Uterus (tissue), 3 donors: ENCODE measurements at regions not wholly inside any gene's neighbourhood (a gene's known extent, or its start where the extent isn't known, plus 50 kb on each side); places are given as distances from the start of the nearest gene placed in this dataset.

Experiments
- DNase-seq, 2 donors: peaks; one replicate each; pipeline ENCODE4 v3.0.0-alpha.2; 2019 to 2020
- H3K27ac ChIP-seq, 2 donors: fragments of 200-600 bp; sonication (generic); 1 replicate in 1 of 2; 2 replicates in 1 of 2; pipeline ENCODE4 v1.5.1; 2016 to 2018
- H3K27me3 ChIP-seq, 2 donors: fragments of 200-600 bp; sonication (generic); one replicate each; pipeline ENCODE4 v1.5.1; 2018 to 2019; ENCODE audit warnings: control low read depth in 1 of 2
- H3K36me3 ChIP-seq, 2 donors: fragments of 200-600 bp; sonication (generic); one replicate each; pipeline ENCODE4 v1.5.1; 2019; ENCODE audit warnings: control low read depth in 1 of 2
- H3K4me1 ChIP-seq, 2 donors: fragments of 200-600 bp; sonication (generic); one replicate each; pipeline ENCODE4 v1.5.1; 2018 to 2019; ENCODE audit warnings: control low read depth in 1 of 2
- H3K4me3 ChIP-seq, 2 donors: fragments of 200-600 bp; sonication (generic); 1 replicate in 1 of 2; 2 replicates in 1 of 2; pipeline ENCODE4 v1.5.1; 2018 to 2019; ENCODE audit warnings: mild to moderate bottlenecking in 1 of 2
- H3K9me3 ChIP-seq, 2 donors: fragments of 200-600 bp; sonication (generic); one replicate each; pipeline ENCODE4 v1.5.1; 2019; ENCODE audit warnings: control low read depth in 1 of 2
- POLR2A ChIP-seq, 2 donors: fragments of 450-650 bp; IDR thresholded peaks; one replicate each; pipeline ENCODE4 v1.6.1; 2016; ENCODE audit warnings: antibody characterized with exemption in 2 of 2, mild to moderate bottlenecking in 1 of 2, moderate library complexity in 1 of 2
- intact Hi-C: fragments of 100-400 bp; cut with DNase I; formaldehyde crosslinking; loops from one replicate; pipeline ENCODE4 v1.15.1; 2023; ENCODE audit warnings: low total_unique reads
- TF ChIP-seq, protein P1 (sequence below), 4 experiments: fragments of 200-600 bp in 2 of 4; fragments of 450-650 bp in 2 of 4; sonication (generic) in 2 of 4; IDR thresholded peaks; one replicate each; pipeline ENCODE4 v1.5.1; 2016 to 2019; ENCODE audit warnings: antibody characterized with exemption in 4 of 4, mild to moderate bottlenecking in 2 of 4, moderate library complexity in 1 of 4
- donor health status: DM: yes; HTN: yes; CAD: no.

GRCh38 chr18:6542296-6542695, 127.6 kb upstream of the L3MBTL4 start:
- no peaks in the 10 kb centered on the region for H3K36me3 ChIP-seq
- DNase-seq: no peak
- TF ChIP-seq POLR2A (IDR thresholded peaks at IDR 0.05): no peak
- TF ChIP-seq, protein P1, sequence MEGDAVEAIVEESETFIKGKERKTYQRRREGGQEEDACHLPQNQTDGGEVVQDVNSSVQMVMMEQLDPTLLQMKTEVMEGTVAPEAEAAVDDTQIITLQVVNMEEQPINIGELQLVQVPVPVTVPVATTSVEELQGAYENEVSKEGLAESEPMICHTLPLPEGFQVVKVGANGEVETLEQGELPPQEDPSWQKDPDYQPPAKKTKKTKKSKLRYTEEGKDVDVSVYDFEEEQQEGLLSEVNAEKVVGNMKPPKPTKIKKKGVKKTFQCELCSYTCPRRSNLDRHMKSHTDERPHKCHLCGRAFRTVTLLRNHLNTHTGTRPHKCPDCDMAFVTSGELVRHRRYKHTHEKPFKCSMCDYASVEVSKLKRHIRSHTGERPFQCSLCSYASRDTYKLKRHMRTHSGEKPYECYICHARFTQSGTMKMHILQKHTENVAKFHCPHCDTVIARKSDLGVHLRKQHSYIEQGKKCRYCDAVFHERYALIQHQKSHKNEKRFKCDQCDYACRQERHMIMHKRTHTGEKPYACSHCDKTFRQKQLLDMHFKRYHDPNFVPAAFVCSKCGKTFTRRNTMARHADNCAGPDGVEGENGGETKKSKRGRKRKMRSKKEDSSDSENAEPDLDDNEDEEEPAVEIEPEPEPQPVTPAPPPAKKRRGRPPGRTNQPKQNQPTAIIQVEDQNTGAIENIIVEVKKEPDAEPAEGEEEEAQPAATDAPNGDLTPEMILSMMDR (IDR thresholded peaks at IDR 0.05): no peak
- H3K27ac ChIP-seq: no peak overlapping the region
- H3K27me3 ChIP-seq: no peaks in the 10 kb centered on the region
- H3K9me3 ChIP-seq: no peaks in the 10 kb centered on the region
- H3K4me1 ChIP-seq: no peaks in the 10 kb centered on the region
- intact Hi-C loops: loop anchor here (5.0 kb wide), 1 partner anchor 345 kb away; no protein-coding TSS in a partner anchor
- H3K4me3 ChIP-seq: no peak overlapping the region

- Histone ChIP-seq H3K27ac (no peak overlapping the region), H3K27me3 (no peaks in the 10 kb centered on the region), H3K4me1 (no peaks in the 10 kb centered on the region), H3K36me3 (no peaks in the 10 kb centered on the region), H3K9me3 (no peaks in the 10 kb centered on the region), H3K4me3 (no peak overlapping the region)
- TF ChIP-seq, protein P1 (IDR thresholded peaks at IDR 0.05): peak; percentile 46 to 63 (median 50)
- TF ChIP-seq POLR2A (IDR thresholded peaks at IDR 0.05): no peak
- DNase-seq: no peak
- intact Hi-C loops: loop anchor here (5.0 kb wide), 1 partner anchor 344 kb away; no protein-coding TSS in a partner anchor
These were observed 128.7 kb upstream of the L3MBTL4 start for GRCh38 chr18:6543330-6543908.

DNA sequence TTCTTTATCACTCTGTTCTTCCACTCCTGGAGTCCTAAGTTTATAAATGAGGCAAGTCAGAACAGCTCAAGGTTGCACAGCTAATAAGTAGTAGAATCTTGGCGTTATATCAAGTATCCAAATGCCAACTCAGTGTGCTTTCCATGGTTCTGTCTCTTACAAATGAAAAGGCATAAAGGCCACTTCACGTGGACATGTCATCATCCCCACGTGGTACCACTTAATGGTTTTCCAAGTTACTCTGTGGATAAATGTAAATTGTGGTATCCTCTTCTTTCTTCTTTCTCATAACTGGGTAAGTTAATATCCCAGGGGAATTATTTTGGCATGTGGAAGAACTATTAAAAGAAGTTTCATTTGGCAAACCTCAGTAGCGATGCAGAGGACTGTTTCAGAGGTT, 131.5 kb upstream of the L3MBTL4 start:
- intact Hi-C loops: no loop called here
- no peak overlapping the region for H3K27ac ChIP-seq
- H3K27me3 ChIP-seq: no peaks in the 10 kb centered on the region
- DNase-seq: no peak
- H3K9me3 ChIP-seq: no peaks in the 10 kb centered on the region
- H3K4me3 ChIP-seq: no peak overlapping the region
- H3K4me1 ChIP-seq: no peaks in the 10 kb centered on the region
- TF ChIP-seq, protein P1 (IDR thresholded peaks at IDR 0.05): no peak
- TF ChIP-seq POLR2A (IDR thresholded peaks at IDR 0.05): no peak
- H3K36me3 ChIP-seq: no peaks in the 10 kb centered on the region

DNA sequence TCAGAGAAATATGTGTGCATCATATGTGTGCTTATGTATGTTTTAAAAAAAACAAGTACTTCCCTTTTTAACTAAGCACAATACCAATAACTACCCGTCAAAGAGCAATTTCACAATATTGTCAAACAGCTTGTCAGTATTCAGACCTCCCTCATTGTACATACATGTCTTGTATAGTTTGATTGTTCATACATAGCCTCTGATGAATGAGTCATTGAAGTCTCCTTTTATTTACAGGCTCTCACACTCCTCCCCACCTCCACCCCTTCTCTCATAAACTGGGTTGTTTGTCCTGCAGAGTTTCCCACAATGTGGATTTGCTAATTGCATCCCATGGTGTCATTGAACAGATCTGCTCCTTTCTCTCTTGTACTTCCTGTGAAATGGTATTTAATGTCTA, 132.8 kb upstream of the L3MBTL4 start:
- Histone ChIP-seq H3K9me3 (no peaks in the 10 kb centered on the region), H3K27me3 (no peaks in the 10 kb centered on the region), H3K4me1 (no peaks in the 10 kb centered on the region), H3K4me3 (no peak overlapping the region), H3K27ac (no peak overlapping the region), H3K36me3 (no peaks in the 10 kb centered on the region)
- no peak for DNase-seq
- TF ChIP-seq, protein P1 (IDR thresholded peaks at IDR 0.05): no peak
- TF ChIP-seq POLR2A (IDR thresholded peaks at IDR 0.05): no peak
- intact Hi-C loops: no loop called here

- H3K4me1 ChIP-seq: no peaks in the 10 kb centered on the region
- intact Hi-C loops: no loop called here
- H3K4me3 ChIP-seq: no peak overlapping the region
- H3K27me3 ChIP-seq: no peaks in the 10 kb centered on the region
- H3K27ac ChIP-seq: no peak overlapping the region
- no peaks in the 10 kb centered on the region for H3K36me3 ChIP-seq
- TF ChIP-seq, protein P1 (IDR thresholded peaks at IDR 0.05): no peak
- no peak for TF ChIP-seq POLR2A (IDR thresholded peaks at IDR 0.05)
- no peaks in the 10 kb centered on the region for H3K9me3 ChIP-seq
- no peak for DNase-seq
These were observed 138.7 kb upstream of the L3MBTL4 start for GRCh38 chr18:6553234-6553900.
